ENCODE measurements at regions not wholly inside any gene's neighbourhood (a gene's known extent, or its start where the extent isn't known, plus 50 kb on each side); places are given as distances from the start of the nearest gene placed in this dataset.
"Not testable (repeated sequence)": the region's sequence is repeated elsewhere in the genome, so short reads cannot be mapped to it uniquely, and the experiment has no call there.

DNA sequence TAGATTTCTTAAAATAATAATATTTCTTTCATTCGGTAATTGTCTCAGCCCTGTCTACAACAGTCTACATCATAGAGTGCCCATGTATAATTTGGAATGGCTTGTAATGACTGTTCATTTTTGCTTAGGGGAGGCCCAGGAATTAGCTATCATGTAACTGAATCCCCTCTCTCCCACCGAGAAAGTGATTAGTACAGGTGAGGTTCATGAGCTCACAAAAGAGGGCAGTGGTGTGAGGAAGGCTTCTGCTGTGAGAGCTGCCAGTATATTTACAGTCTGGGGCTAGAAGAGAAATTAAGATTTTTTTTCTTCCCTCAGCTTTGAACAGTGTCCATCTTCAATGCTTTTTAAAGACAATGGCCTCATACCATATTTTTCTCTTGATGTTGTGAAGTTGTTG is 340.7 kb downstream of the ADGRL2 start:
- no peak for DNase-seq
- no peak for TF ChIP-seq POLR2A (IDR thresholded peaks at IDR 0.05)
- TF ChIP-seq, protein P1, sequence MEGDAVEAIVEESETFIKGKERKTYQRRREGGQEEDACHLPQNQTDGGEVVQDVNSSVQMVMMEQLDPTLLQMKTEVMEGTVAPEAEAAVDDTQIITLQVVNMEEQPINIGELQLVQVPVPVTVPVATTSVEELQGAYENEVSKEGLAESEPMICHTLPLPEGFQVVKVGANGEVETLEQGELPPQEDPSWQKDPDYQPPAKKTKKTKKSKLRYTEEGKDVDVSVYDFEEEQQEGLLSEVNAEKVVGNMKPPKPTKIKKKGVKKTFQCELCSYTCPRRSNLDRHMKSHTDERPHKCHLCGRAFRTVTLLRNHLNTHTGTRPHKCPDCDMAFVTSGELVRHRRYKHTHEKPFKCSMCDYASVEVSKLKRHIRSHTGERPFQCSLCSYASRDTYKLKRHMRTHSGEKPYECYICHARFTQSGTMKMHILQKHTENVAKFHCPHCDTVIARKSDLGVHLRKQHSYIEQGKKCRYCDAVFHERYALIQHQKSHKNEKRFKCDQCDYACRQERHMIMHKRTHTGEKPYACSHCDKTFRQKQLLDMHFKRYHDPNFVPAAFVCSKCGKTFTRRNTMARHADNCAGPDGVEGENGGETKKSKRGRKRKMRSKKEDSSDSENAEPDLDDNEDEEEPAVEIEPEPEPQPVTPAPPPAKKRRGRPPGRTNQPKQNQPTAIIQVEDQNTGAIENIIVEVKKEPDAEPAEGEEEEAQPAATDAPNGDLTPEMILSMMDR (IDR thresholded peaks at IDR 0.05): no peak
- Histone ChIP-seq H3K27me3 (no peaks in the 10 kb centered on the region), H3K9me3 (no peaks in the 10 kb centered on the region), H3K4me1 (no peaks in the 10 kb centered on the region), H3K4me3 (no peak overlapping the region), H3K27ac (no peak overlapping the region), H3K36me3 (no peaks in the 10 kb centered on the region)
- intact Hi-C loops (cut with DNase I; ENCODE audit: low total_unique reads): no loop called here

DNA sequence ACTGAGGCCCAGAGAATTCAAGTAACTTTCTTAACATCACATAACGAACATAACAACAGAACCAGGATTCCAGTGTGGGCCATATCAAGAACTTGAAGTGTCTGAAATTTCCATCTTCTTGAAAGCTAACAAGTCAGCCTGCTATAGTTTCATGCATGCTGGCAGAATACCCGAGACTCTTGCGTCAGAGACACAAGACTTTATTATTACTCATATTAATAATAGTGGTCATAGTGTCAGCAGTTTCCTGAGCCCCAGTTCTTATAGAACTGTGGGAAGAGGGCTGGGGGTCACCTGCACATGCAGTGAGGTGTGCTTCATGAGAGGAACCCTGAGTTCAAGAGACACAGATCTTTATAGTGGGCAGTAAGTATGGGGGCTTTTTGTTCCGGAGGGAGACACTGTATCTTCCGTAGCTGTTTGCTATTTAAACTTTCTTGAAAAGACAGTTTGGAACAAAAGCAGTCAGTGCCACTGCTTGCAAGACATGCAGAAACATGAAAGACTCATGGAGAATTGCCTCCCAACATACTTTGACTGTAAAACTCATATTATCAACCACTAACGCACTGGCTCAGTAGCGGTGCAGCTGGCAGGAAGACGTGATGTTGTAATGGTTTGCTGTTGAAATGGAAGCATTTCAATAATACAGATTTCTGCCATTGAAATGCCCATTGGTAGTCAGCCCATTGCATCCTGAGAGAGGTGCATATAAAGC is 339.2 kb downstream of the ADGRL2 start:
- H3K36me3 ChIP-seq: no peaks in the 10 kb centered on the region
- TF ChIP-seq, protein P1 (IDR thresholded peaks at IDR 0.05): no peak
- TF ChIP-seq POLR2A (IDR thresholded peaks at IDR 0.05): no peak
- no peaks in the 10 kb centered on the region for H3K27me3 ChIP-seq
- intact Hi-C loops (cut with DNase I; ENCODE audit: low total_unique reads): no loop called here
- H3K4me1 ChIP-seq: no peaks in the 10 kb centered on the region
- H3K4me3 ChIP-seq: no peak overlapping the region
- no peak for DNase-seq
- H3K9me3 ChIP-seq: no peaks in the 10 kb centered on the region
- no peak overlapping the region for H3K27ac ChIP-seq

GRCh38 chr1:82136351-82136750 is 335.6 kb downstream of the ADGRL2 start:
- intact Hi-C loops (cut with DNase I; ENCODE audit: low total_unique reads): not testable (repeated sequence)

DNA sequence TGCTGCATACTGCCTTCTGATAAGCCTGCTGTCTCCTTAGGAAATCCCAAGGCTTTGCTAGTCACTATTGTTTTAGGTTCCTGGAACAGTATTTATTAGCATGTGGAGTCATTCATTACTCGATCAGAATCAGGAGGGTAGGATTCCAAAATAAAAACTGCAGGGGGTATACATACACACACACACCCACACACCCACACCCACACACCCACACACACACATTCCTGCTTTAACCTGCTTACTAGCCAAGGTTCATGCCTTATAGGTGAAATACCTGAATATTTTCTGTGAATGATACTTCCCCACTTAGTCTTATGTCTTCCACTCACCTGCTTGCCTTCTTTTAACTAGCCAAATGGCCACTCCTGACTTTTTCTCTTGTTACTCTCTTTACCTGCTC is 325.1 kb downstream of the ADGRL2 start:
- no peaks in the 10 kb centered on the region for H3K9me3 ChIP-seq
- H3K36me3 ChIP-seq: no peaks in the 10 kb centered on the region
- no peak for TF ChIP-seq POLR2A (IDR thresholded peaks at IDR 0.05)
- TF ChIP-seq, protein P1 (IDR thresholded peaks at IDR 0.05): no peak
- intact Hi-C loops (cut with DNase I; ENCODE audit: low total_unique reads): no loop called here
- H3K4me1 ChIP-seq: no peaks in the 10 kb centered on the region
- no peak overlapping the region for H3K27ac ChIP-seq
- no peak for DNase-seq
- H3K27me3 ChIP-seq: no peaks in the 10 kb centered on the region
- no peak overlapping the region for H3K4me3 ChIP-seq

More at GRCh38 chr1:82136351-82136750, 335.6 kb downstream of the ADGRL2 start:
- not testable (repeated sequence) for H3K27ac ChIP-seq, H3K4me1 ChIP-seq, H3K27me3 ChIP-seq, H3K4me3 ChIP-seq, DNase-seq, H3K9me3 ChIP-seq, H3K36me3 ChIP-seq

GRCh38 chr1:82125119-82125518 is 324.4 kb downstream of the ADGRL2 start:
- no peaks in the 10 kb centered on the region for H3K36me3 ChIP-seq
- no peaks in the 10 kb centered on the region for H3K4me1 ChIP-seq
- TF ChIP-seq POLR2A (IDR thresholded peaks at IDR 0.05): no peak
- TF ChIP-seq, protein P1 (IDR thresholded peaks at IDR 0.05): no peak
- H3K27me3 ChIP-seq: no peaks in the 10 kb centered on the region
- no peak for DNase-seq
- intact Hi-C loops (cut with DNase I; ENCODE audit: low total_unique reads): no loop called here
- no peaks in the 10 kb centered on the region for H3K9me3 ChIP-seq
- H3K4me3 ChIP-seq: no peak overlapping the region
- no peak overlapping the region for H3K27ac ChIP-seq

GRCh38 chr1:82121421-82121820 is 320.7 kb downstream of the ADGRL2 start:
- no peak overlapping the region for H3K4me3 ChIP-seq
- intact Hi-C loops (cut with DNase I; ENCODE audit: low total_unique reads): no loop called here

More at GRCh38 chr1:82121421-82121820, 320.7 kb downstream of the ADGRL2 start:
- TF ChIP-seq, protein P1 (IDR thresholded peaks at IDR 0.05): no peak
- TF ChIP-seq POLR2A (IDR thresholded peaks at IDR 0.05): no peak
- H3K27ac ChIP-seq: no peak overlapping the region
- no peaks in the 10 kb centered on the region for H3K4me1 ChIP-seq
- H3K27me3 ChIP-seq: no peaks in the 10 kb centered on the region
- H3K36me3 ChIP-seq: no peaks in the 10 kb centered on the region
- no peaks in the 10 kb centered on the region for H3K9me3 ChIP-seq
- no peak for DNase-seq

Data from uterus (tissue), 3 donors.